NCI-H446 treated with DMSO at 0.1 percent for 48 hours (cell line): ENCODE measurements at regions not wholly inside any gene's neighbourhood (a gene's known extent, or its start where the extent isn't known, plus 50 kb on each side); places are given as distances from the start of the nearest gene placed in this dataset.

Source experiments
- DNase-seq: peaks from one replicate; lab custom pipeline; 2025; lab: John Stamatoyannopoulos, UW

DNA sequence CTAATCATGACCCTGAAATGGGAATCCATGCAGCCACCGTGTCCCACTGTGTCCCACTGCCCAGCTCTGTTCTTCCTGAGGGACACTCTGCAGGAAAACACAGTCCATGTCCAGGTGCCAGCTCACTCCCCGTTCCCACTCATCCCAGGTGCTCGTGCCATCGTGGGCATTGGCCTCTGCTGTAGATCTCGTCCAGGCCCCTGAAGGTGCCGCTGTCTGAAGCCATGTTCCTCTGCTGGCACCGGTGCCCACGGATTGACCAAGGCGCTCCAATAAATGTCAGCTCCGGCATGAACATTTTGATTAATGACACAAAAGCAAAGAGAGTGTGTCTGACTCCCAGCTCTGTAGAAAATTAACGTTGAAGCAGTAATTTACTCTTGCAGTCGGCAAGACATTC is 280.1 kb upstream of the SALL3 start:
- no peak for DNase-seq

DNA sequence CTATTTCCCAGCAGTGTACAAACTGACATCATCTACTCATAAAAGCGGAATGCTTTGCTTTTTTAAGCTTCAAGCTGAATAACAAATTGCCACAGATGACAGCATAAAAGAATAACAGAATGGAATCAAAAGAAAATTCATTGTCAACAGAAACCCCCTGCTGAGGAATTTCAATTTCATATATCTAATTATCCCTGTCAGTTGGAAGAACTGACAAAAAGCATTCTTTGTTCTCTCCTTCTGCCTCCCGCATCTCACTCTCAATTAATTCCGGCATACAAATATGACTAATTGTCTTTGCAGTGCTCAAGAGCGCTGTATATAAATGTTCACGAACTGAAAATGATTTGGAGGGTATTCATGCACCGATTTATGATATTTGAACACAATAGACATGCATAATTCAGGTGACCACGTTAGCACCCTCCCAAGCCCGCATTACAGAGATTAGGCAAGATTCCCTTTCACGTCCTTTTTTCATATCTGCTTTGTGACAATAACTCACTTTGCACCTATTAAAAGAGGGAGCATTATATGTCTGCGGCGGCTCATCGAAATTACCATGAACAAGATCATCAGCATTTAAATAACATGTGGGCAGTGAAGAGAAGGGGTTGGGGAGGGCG is 277.7 kb upstream of the SALL3 start:
- no peak for DNase-seq

DNA sequence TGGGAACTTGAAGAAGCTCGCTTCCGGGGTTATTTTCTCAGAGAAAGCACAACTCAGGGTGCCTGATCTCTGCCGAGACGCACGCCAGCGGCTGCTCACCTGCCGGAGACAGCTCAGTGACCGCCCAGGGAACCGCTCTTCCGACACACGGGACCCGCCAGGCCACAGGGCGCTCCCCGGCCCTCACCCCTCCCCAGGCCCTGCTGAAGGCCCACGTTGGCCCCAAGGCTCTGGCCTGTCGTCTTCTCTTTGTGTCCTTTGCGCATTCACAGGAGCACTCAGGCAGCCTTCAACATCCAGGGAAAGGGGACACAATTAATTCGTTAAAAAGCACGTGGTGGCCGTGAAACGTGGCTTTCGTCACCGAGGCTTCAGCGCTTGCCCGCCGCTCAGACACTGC is 276.3 kb upstream of the SALL3 start:
- no peak for DNase-seq

DNA sequence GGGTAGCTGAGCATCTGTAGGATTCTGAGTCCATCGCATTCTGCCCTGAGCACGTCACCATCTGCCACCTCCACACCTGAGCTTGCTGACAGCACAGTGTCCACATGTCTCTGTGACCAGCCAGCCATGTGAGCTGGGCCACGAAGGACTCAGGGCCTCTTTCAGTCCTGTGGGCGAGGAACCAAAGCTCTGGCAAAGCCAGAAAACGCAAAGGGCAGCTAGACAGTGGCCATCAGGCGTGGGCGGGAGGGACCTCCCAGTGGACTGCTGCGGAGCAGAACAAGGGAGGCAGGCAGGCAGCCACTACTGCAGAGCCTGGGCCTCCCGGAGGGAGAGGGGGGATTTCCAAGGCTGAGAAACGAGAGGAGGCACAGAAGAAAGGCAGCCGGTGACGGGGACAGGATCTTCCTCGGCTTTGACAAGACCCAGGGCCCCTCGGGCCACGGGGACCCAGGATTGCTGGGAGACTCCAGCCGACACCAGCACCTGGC is 274.6 kb upstream of the SALL3 start:
- no peak for DNase-seq

DNA sequence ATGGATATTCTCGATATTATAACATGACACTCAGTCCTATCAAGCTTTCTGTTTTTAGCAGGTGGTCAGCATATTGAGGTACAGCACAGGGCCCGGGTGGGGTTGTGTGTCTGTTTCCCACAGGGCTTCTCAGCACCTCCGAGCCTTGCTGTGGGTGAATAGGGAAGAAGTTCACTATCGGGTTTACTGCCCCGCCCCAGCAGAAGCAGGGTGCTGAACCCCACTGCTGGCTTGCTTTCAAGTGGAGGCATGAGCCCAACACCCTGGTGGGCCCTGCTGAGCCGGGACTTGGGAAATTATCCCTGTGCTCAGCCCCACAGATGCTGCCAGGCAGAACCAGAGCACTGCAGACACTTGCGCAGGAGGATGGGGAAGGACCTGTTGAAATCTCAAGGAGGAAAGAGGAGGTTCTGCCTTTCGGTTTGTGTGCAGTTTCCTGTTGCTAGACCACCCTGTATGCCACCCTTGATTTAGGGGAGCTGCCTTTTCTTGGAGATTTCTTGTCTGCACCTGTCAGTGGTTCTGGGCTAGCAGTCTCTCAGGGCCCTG is 270.3 kb upstream of the SALL3 start:
- no peak for DNase-seq

DNA sequence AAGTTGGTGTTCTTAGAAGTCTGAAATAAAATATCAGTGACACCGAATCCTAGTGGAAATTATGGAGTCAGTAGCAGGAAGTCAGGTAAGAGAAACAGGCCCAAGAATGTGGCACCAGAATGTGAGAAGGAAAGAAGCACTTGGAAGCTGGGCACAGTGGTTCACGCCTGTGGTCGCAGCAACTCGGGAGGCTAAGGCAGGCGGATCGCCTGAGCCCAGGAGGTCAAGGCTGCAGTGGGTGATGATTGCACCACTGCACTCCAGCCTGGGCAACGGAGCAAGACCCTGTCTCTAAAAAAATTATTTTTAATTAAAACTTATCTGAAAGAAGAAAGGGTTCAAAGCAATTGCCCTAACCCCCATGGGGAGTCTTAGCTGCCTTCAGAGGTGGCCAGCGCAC is 268.3 kb upstream of the SALL3 start:
- no peak for DNase-seq

DNA sequence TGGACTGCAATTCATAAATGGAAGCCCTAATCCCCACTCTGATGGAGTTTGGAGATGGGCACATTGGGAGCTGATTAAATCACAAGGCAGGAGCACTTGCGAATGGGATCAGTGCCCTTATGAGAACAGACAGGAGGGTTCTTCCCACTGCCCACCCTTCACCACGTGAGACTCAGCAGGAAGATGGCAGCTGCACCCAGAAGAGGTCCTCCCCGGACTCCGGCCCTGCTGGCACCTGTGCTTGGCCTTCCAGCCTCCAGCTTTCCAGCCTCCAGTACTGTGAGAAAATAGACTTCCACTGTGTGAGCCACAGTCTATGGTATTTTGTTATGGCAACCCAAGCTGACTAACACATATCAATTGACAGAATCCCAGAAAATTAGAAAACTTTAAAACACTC is 267.6 kb upstream of the SALL3 start:
- no peak for DNase-seq

DNA sequence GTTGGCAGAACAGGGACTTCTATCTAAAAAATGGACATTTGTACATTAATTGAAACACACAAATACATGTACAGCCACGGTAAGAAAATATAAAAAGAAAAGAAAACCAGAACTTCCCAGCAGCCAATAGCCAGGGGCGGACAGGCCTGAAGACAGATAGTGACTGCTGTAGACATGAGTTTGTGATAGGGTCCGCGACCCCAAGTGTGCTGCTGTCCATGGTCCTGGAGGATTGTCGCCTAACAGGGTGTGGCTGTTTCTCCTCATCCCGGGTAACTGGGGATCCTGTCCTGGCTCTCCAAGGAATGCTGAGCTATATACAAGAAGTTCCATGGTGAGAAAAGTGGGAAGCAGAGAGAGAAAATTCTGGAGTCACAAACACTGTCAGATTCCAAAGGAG is 266.5 kb upstream of the SALL3 start:
- no peak for DNase-seq

DNA sequence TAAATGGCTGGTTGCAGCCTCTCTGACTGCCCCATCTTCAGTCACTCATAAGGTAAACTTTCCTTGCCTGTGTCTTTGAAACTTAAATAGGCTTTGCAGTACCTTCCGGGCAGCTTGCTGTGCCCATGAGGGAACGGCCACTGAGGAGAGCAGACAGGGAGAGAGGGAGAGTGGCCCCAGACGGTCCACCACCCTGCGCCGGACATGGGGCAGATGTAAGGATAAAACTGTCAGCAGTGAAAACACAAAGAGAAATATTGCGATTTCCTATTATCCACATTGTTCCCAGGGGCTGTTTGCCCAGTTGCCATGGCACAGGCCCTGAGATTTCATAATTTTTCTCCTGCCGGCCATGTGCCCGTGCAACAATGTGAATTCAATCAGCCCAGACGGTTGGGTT is 265.9 kb upstream of the SALL3 start:
- no peak for DNase-seq

DNA sequence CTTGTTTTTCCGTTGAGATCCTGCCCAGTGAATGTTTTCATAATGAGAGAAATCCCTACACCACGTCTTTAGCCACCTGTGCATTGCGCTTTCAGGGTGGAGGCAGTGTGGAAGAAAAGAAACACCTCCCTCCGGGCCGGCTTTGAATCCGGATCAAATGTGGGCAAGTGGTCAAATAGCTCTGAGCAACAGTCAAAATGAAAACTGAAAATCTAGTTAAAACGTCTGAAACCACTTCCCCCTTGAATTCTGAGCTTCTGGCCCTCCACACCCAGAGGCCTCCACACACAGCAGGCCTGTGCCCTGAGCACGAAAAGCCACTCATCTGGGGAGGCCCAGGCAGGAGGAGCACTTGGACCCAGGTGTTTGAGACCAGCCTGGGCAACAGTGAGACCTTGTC is 263.6 kb upstream of the SALL3 start:
- DNase-seq = no peak

DNA sequence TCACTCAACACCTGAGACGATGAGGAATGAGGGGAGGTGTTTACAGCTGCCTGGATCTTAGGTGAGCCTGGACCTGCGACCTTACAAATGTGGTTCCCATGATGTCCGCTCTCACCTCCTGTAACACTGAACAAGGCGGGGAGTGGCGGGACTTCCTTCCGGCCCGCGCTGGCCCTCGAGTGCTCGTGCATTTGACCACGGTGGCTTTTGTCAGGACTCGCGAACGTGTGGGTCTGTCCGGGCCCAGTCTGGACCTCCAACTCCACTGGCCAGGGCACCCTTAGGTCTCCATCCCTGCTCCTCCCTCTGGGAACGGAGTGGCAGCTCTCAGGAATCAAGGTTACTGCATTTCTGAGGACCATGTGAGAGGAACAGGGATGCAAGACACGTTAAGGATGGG is 263.0 kb upstream of the SALL3 start:
- no peak for DNase-seq

DNA sequence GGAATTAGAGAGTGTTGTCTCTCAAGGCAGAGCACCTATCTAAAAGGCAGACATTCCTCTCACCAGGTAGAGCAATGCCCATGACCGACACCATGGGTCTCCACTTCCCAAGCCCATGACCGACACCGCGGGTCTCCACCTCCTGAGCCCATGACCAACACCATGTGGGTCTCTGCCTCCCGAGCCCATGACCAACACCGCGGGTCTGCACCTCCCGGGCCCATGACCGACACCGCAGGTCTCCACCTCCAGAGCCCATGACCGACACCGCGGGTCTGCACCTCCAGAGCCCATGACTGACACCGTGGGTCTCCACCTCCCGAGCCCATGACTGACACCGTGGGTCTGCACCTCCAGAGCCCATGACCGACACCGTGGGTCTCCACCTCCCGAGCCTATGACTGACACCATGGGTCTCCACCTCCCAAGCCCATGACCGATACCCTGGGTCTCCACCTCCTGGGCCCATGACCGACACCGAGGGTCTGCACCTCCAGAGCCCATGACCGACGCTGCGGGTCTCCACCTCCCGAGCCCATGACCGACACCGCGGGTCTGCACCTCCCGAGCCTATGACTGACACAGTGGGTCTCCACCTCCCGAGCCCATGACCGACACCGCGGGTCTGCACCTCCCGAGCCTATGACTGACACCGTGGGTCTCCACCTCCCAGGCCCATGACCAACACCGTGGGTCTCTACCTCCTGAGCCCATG is 262.4 kb upstream of the SALL3 start:
- DNase-seq = no peak

DNA sequence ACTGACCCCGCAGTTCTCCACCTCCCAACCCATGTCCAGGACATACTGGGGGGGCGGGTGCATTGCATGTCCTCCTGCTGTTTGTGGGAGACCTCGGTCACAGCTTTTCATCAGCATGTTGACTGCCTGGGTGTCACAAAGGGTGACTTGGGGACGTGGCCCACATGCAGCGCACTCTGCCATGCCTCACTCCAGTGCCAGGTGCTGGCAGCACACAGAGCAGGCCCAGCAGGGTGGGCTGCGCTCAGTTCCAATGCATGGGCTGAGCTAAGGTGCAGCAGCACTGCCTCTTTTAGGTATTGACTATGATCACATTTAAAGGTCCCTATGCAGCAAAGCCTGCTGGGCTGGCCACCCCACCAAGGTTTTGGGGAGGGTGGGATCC is 261.9 kb upstream of the SALL3 start:
- DNase-seq = no peak

DNA sequence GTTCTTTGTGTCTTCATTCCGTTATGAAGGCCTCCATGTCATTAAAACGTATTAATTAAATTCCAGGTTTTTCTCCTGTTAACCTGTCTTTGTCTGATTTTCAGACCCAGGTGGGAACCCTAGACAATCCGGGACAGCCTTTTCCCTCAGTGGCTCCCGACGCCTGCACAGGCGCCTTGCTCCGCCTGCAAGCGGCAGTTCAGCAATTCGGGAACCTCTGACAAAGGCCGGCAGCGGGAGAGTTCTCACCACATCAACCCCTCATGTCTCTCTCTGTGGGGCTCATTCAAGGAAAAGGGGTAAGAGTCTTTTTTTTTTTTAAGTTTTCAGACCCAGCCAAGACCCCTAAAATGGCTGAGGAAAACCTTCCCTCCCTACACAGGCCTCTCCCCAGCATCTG is 259.8 kb upstream of the SALL3 start:
- DNase-seq = no peak

DNA sequence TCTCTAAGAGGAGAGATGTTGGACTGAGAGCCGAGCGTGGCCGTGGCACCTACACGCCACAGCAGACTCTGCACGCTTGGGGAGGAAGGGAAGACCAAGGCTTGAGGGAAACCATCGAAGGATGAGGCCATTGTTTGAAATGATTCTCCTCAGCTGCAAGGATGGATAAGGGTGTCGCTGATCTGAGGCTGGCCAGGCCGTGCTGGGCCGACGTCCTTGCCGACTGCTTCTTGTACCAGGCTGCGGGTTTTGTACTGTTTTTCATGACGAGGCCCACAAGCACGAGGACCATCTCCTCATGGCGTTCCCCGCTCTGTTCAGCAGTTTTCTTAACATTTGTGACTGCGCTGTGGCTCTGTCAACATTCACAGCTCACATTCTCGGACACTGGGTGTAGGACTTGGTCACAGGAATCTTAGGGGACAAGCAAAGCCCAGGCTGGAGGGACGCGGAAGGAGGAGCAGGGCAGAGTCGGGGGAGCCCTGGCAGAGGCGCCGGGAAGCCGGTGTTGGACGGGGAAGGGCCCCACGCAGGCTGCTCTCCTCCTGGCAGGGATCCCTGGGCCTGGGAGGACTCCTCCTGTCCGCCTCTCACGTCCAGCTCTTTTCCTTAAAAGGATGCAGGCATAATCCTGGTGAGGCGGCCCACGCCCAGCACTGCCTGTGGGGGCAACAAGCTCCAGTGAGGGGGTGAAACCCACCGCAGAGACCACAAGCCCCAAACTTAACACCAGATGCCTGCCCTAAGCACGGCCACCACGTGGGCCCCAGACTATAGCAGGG is 259.0 kb upstream of the SALL3 start:
- no peak for DNase-seq

DNA sequence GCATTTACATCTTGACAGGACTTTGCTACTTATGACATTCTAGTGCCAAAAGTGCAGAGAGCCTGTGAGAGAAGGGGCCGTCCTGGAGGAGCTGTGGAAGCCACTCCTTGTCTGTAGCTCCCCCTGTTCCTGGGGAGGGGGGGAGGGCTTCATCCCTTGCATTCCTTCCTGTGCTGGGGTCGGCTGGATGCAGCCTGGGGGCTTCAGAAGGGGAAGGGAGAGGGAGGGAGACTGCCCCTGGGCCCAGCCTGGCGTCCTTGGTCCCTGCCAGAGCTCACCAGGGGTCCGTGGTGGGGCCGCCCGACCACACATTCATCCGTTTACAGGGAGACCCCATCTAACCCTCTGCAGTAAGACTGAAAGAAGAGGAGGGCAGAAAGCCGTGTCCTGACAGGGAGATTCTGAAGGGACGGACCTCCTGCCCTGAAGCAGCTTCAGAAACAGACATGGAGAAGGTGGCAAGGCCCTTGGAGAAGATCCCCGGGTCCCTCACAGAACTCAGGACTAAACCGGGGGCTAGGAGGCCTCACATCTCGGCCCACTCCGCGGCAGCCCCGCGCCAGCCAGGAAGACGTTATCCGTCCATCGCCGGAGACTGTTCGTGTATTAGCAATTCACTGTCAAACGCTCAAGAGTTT is 258.3 kb upstream of the SALL3 start:
- no peak for DNase-seq

DNA sequence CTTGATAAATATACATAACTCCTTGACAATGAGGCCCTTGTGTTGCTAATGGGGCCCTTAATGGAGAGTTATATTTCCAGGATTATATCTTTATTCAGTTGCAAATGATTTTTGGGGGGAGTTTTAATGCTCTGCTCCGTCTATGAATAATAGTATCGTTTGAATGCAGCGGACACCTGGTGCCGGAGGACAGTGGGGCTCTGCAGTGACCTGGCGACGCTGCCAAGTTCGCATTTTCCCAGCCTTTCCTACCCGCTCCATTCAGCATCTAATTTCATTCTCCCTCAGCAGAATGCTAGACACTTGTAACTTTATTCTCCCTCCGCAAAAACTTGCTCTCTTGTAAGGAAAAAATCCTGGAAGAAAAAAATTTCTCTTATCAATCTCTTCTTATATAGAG is 257.6 kb upstream of the SALL3 start:
- no peak for DNase-seq

DNA sequence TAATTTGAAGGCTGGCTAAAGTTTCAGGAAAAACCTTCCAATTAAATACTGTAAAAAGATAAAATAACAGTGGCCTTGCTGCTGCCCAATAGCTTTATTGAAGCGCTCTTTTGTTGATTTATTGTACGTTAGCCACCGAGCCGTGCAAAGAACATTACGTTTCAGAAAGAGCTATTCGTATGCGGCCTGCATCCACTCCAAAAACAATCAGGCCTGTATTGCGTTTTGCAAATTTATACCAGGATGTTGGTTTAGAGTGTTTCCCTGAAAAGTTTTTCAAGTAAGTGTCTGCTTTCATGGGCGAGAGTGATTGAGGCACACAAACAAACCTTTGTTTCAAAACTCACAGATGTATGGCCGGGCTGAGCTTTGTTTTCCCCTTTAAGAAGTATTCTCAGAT is 257.2 kb upstream of the SALL3 start:
- no peak for DNase-seq

DNA sequence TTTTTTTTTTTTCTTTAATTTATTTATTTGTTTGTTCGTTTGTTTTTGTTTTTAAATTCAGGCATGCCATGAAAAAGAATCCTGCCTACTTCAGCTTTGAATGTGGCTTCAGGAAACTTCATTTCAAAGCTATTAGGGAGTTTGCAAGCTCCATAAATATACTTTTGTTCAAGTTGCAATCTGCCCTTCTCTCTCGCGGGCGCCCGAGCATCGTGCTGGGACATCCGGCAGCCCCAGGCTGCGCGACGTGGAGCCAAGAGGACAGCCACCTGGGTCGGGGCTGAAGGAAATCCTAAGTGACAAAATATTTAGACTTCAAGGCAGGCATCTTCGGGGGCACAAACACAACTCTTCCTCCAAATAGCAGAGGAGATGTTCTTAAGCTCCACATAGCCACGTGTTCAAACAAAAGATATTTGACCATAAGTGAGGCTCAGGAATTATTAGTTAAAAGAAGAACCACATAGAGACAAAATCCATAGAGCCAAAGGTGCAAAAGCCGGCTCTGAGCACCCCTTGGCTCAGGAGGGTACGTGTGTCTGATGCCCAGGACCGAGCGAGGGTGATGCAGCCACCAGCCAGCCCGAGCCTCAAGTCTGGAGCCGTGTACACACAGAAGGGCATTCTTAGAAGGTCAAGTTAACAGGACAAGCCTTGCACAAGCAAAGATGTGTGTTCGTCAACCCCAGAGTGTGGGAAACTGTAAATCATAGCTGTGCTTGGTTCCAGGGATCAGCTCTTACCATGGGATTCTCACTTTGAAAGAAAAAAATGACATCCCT is 256.5 kb upstream of the SALL3 start:
- DNase-seq = no peak

DNA sequence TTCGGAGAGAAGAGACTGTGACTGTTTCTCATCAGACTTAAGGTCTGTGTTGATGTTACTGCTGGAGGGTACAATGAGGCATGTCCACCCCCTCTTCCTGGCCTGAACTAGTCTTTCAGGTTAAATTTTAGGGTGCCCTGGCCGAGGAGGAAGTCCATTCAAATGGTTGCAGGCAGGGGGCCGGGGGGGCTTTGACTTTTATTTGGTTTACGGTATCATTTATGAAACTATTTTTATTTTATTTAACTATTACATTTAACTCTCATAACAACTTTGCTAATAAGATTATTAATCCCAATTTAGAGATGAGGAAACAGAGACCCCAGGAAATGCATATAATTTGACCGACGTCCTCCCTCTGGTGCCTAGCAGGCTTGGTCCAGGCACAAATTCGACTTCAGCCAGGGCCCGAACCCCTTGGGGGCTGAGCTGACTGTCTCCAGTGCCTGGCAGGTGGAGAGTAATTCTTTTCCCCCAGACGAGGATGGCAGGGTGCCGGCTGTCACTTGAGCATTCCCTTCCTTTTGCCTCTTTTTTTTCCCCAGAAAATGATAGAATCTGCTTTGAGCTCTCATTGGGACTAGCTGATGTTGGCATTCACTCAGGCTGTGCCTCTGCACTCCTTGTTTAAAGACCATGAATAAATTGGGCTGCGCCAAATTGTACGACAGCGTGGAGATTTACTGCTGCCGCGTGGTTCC is 255.3 kb upstream of the SALL3 start:
- no peak for DNase-seq

DNA sequence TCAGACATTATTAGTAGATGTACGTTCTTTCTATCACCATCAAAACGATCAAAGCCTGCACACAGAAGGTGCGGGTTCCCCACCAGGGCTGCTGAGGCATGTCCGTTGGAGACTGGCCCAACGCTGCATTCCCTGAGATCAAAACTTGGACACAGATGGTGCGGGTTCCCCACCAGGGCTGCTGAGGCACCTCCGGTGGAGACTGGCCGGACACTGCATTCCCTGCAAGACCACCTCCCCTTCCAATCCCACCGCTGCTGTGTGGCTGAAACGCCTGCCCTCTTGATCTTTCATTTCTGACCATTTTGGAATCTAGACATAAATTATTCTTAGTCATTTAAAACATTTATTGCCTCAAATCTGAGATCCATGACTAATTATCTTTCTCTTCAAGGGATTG is 254.2 kb upstream of the SALL3 start:
- DNase-seq = no peak
